H1 (cell line): ENCODE measurements at regions not wholly inside any gene's neighbourhood (a gene's known extent, or its start where the extent isn't known, plus 50 kb on each side); places are given as distances from the start of the nearest gene placed in this dataset.

Experiments
- CTCF ChIA-PET: fragments of 300-600 bp; sonication (Branson Sonifier 250); formaldehyde crosslinking; loops from one replicate; lab custom pipeline; 2021; ENCODE audit not compliant: partially characterized antibody; lab: Charles Lee
- POLR2A ChIA-PET: fragments of 300-600 bp; sonication (Branson Sonifier 250); formaldehyde crosslinking; loops from one replicate; lab custom pipeline; 2021; ENCODE audit warnings: inconsistent platforms; ENCODE audit not compliant: partially characterized antibody; lab: Charles Lee
- DNase-seq, 2 experiments: peaks; one replicate each; pipeline versions ENCODE4 v3.0.0 to v3.0.0-alpha.2; 2010 to 2022; ENCODE audit warnings: low spot score in 2 of 2, low read depth in 1 of 2, mixed read lengths in 1 of 2
- FAIRE-seq: peaks from 2 replicates; lab custom pipeline; 2011; peaks lifted over from hg19 to GRCh38; lab: Jason Lieb, UNC
- H2AFZ ChIP-seq: 2 replicates; pipeline ENCODE4 v1.8.1; 2012; ENCODE audit warnings: low read length, inconsistent platforms
- H2AK5ac ChIP-seq: 2 replicates; pipeline ENCODE4 v1.6.1; 2013; ENCODE audit warnings: low read depth, low read length
- H2BK120ac ChIP-seq: replicated peaks from 2 replicates; pipeline ENCODE3; 2013; ENCODE audit warnings: low read depth, low read length, inconsistent platforms
- H2BK12ac ChIP-seq: 2 replicates; pipeline ENCODE4 v1.6.1; 2013; ENCODE audit warnings: low read depth, low read length
- H2BK15ac ChIP-seq: 2 replicates; pipeline ENCODE4 v1.6.1; 2013; ENCODE audit warnings: low read length
- H2BK20ac ChIP-seq: 2 replicates; pipeline ENCODE4 v1.6.1; 2013; ENCODE audit warnings: low read length
- H2BK5ac ChIP-seq: 2 replicates; pipeline ENCODE4 v1.6.1; 2013; ENCODE audit warnings: low read depth, low read length
- H3K14ac ChIP-seq: 2 replicates; pipeline ENCODE4 v1.6.1; 2013; ENCODE audit warnings: inconsistent platforms; ENCODE audit not compliant: insufficient read length
- H3K18ac ChIP-seq: 2 replicates; pipeline ENCODE4 v1.6.1; 2013; ENCODE audit warnings: low read length; ENCODE audit errors: extremely low read depth
- H3K23ac ChIP-seq: 2 replicates; pipeline ENCODE4 v1.6.1; 2013; ENCODE audit warnings: inconsistent platforms; ENCODE audit not compliant: insufficient read length
- H3K23me2 ChIP-seq: 2 replicates; pipeline ENCODE4 v1.6.1; 2013; ENCODE audit warnings: low read depth, low read length
- H3K27ac ChIP-seq: 2 replicates; pipeline ENCODE4 v1.6.1; 2011; ENCODE audit warnings: low read depth, low read length, inconsistent platforms
- H3K27me3 ChIP-seq, 4 experiments: replicated peaks in 1 of 4; 1 replicate in 1 of 4; 2 replicates in 3 of 4; pipeline versions ENCODE4 v1.6.1 to v1.8.1; 2011 to 2013; ENCODE audit warnings: low read length in 3 of 4, mild to moderate bottlenecking in 3 of 4, inconsistent platforms in 2 of 4, mixed read lengths in 2 of 4, moderate library complexity in 1 of 4; ENCODE audit not compliant: control insufficient read depth in 3 of 4, insufficient read depth in 3 of 4; ENCODE audit errors: extremely low read depth in 1 of 4
- H3K36me3 ChIP-seq, 4 experiments: 2 replicates each; pipeline versions ENCODE4 v1.6.1 to v1.8.1; 2011 to 2013; ENCODE audit warnings: mild to moderate bottlenecking in 4 of 4, low read length in 3 of 4, moderate library complexity in 2 of 4, control low read depth in 1 of 4, inconsistent platforms in 1 of 4; ENCODE audit not compliant: insufficient read depth in 4 of 4, control insufficient read depth in 2 of 4
- H3K4ac ChIP-seq: replicated peaks from 2 replicates; pipeline ENCODE3; 2013; ENCODE audit warnings: low read length, low read depth, mixed read lengths, inconsistent platforms; ENCODE audit not compliant: insufficient read length
- H3K4me1 ChIP-seq, 4 experiments: replicated peaks in 1 of 4; 1 replicate in 1 of 4; 2 replicates in 3 of 4; pipeline versions ENCODE4 v1.6.1 to v1.8.1; 2011 to 2013; ENCODE audit warnings: low read length in 3 of 4, inconsistent platforms in 2 of 4, mixed read lengths in 1 of 4; ENCODE audit not compliant: insufficient read depth in 4 of 4, control insufficient read depth in 3 of 4
- H3K4me2 ChIP-seq, 2 experiments: 2 replicates each; pipeline versions ENCODE4 v1.6.1 to v1.8.1; 2011 to 2013; ENCODE audit warnings: low read depth in 2 of 2, low read length in 2 of 2, control low read depth in 1 of 2, inconsistent platforms in 1 of 2, mild to moderate bottlenecking in 1 of 2; ENCODE audit not compliant: insufficient read depth in 1 of 2
- H3K4me3 ChIP-seq, 4 experiments: fragments of 200-600, 300-600 bp in 1 of 4; sonication (generic), shearing (Covaris generic), sonication (Bioruptor Twin) in 1 of 4; 2 replicates each; pipeline versions ENCODE4 v1.5.1 to v1.8.1; 2011 to 2016; ENCODE audit warnings: low read length in 4 of 4, low read depth in 3 of 4, control low read depth in 2 of 4, inconsistent platforms in 2 of 4, mild to moderate bottlenecking in 2 of 4, mixed read lengths in 1 of 4, moderate library complexity in 1 of 4; ENCODE audit not compliant: insufficient read depth in 2 of 4; ENCODE audit errors: extremely low read depth in 1 of 4
- H3K56ac ChIP-seq: replicated peaks from 2 replicates; pipeline ENCODE3; 2013; ENCODE audit warnings: low read depth, mild to moderate bottlenecking, mixed read lengths, low read length, inconsistent platforms; ENCODE audit not compliant: insufficient read length
- H3K79me1 ChIP-seq: 2 replicates; pipeline ENCODE4 v1.6.1; 2013; ENCODE audit warnings: low read depth, low read length, control low read depth
- H3K79me2 ChIP-seq, 2 experiments: 2 replicates each; pipeline versions ENCODE4 v1.6.1 to v1.8.1; 2012 to 2013; ENCODE audit warnings: low read length in 2 of 2, mild to moderate bottlenecking in 2 of 2, inconsistent platforms in 1 of 2; ENCODE audit not compliant: insufficient read depth in 2 of 2, control insufficient read depth in 1 of 2
- H3K9ac ChIP-seq, 4 experiments: replicated peaks in 1 of 4; 1 replicate in 1 of 4; 2 replicates in 3 of 4; pipeline versions ENCODE4 v1.6.1 to v1.8.1; 2011 to 2013; ENCODE audit warnings: low read depth in 3 of 4, low read length in 3 of 4, control low read depth in 2 of 4, mild to moderate bottlenecking in 2 of 4, moderate library complexity in 2 of 4, inconsistent platforms in 1 of 4; ENCODE audit errors: extremely low read depth in 1 of 4
- H3K9me3 ChIP-seq, 2 experiments: 2 replicates each; pipeline versions ENCODE4 v1.6.1 to v1.8.1; 2012 to 2013; ENCODE audit warnings: mild to moderate bottlenecking in 2 of 2, moderate library complexity in 2 of 2, control low read depth in 1 of 2, inconsistent platforms in 1 of 2, low read depth in 1 of 2, low read length in 1 of 2, mixed read lengths in 1 of 2; ENCODE audit not compliant: insufficient read depth in 2 of 2
- H4K20me1 ChIP-seq, 2 experiments: replicated peaks in 1 of 2; 2 replicates each; pipeline versions ENCODE3 to v1.8.1; 2011 to 2013; ENCODE audit warnings: inconsistent platforms in 2 of 2, low read length in 2 of 2, mild to moderate bottlenecking in 1 of 2; ENCODE audit not compliant: insufficient read depth in 2 of 2, control insufficient read depth in 1 of 2
- H4K5ac ChIP-seq: 2 replicates; pipeline ENCODE4 v1.6.1; 2013; ENCODE audit warnings: low read length, low read depth, mixed read lengths, inconsistent platforms; ENCODE audit not compliant: insufficient read length
- H4K8ac ChIP-seq: 2 replicates; pipeline ENCODE4 v1.8.0; 2013; ENCODE audit warnings: mild to moderate bottlenecking, moderate library complexity, low read length, inconsistent platforms; ENCODE audit not compliant: insufficient read depth; ENCODE audit errors: extremely low read depth
- H4K91ac ChIP-seq: replicated peaks from 2 replicates; pipeline ENCODE3; 2013; ENCODE audit warnings: low read length, mixed read lengths, inconsistent platforms; ENCODE audit not compliant: insufficient read length
- ASH2L ChIP-seq: fragments of 200-600, 300-600 bp; sonication (generic); IDR thresholded peaks from one replicate; pipeline ENCODE4 v1.7.1; 2017; ENCODE audit warnings: low read length
- CHD1 ChIP-seq: IDR thresholded peaks from 2 replicates; pipeline ENCODE4 v1.6.1; 2012; ENCODE audit warnings: low read depth, low read length, improper control_type of control experiment
- CREB1 ChIP-seq: IDR thresholded peaks from 2 replicates; pipeline ENCODE4 v1.6.1; 2012; ENCODE audit warnings: inconsistent platforms
- EGR1 ChIP-seq: IDR thresholded peaks from 2 replicates; pipeline ENCODE4 v1.6.1; 2011; ENCODE audit warnings: low read depth, low read length, borderline replicate concordance
- EZH2 ChIP-seq: fragments of 200-600 bp; sonication (generic); IDR thresholded peaks from 2 replicates; pipeline ENCODE4 v1.7.1; 2012; ENCODE audit warnings: low read depth, mild to moderate bottlenecking, moderate library complexity, low read length, inconsistent platforms; ENCODE audit not compliant: severe bottlenecking
- GABPA ChIP-seq: IDR thresholded peaks from 2 replicates; pipeline ENCODE4 v1.6.1; 2011; ENCODE audit warnings: mild to moderate bottlenecking, low read length, moderate library complexity, borderline replicate concordance; ENCODE audit not compliant: insufficient read depth
- GTF2F1 ChIP-seq: IDR thresholded peaks from 2 replicates; pipeline ENCODE4 v1.6.1; 2012; ENCODE audit warnings: low read depth, low read length, improper control_type of control experiment, borderline replicate concordance
- JUN ChIP-seq: IDR thresholded peaks from 2 replicates; pipeline ENCODE4 v1.6.1; 2011; ENCODE audit warnings: low read depth, mild to moderate bottlenecking, improper control_type of control experiment, low read length
- MAX ChIP-seq: IDR thresholded peaks from 2 replicates; pipeline ENCODE4 v1.6.1; 2012; ENCODE audit warnings: inconsistent platforms
- RXRA ChIP-seq: IDR thresholded peaks from 2 replicates; pipeline ENCODE4 v1.6.1; 2011; ENCODE audit warnings: low read depth, mild to moderate bottlenecking, low read length, moderate library complexity; ENCODE audit not compliant: insufficient read depth
- USF2 ChIP-seq: IDR thresholded peaks from 2 replicates; pipeline ENCODE4 v1.6.1; 2011; ENCODE audit warnings: low read length, improper control_type of control experiment
- ZNF274 ChIP-seq: IDR thresholded peaks from 2 replicates; pipeline ENCODE4 v1.7.0; 2012; ENCODE audit warnings: low read length, borderline replicate concordance; ENCODE audit errors: extremely low read depth
- WGBS, 2 experiments: shearing (Covaris generic) in 1 of 2; methylation state at CpG; one replicate each; pipeline versions ENCODE4 v1.1.6 to v1.1.7; 2013 to 2015; ENCODE audit warnings: low lambda C conversion rate in 2 of 2, mixed read lengths in 2 of 2, inconsistent platforms in 1 of 2, low coverage in 1 of 2, missing lambda C conversion rate in 1 of 2; ENCODE audit not compliant: insufficient replicate concordance in 2 of 2, insufficient coverage in 1 of 2, insufficient read length in 1 of 2; ENCODE audit errors: extremely low coverage in 1 of 2, missing lambda C conversion rate in 1 of 2; 5-methylcytosine and 5-hydroxymethylcytosine counted together

- Histone ChIP-seq H3K79me2 (no peaks in the 10 kb centered on the region), H4K20me1 (no peaks in the 10 kb centered on the region), H4K8ac (no peak overlapping the region; the same call in 1 of the 2 replicates), H4K91ac (no peak overlapping the region), H3K18ac (no peak overlapping the region), H3K27me3 (no peaks in the 10 kb centered on the region), H2AK5ac (no peak overlapping the region), H3K36me3 (no peaks in the 10 kb centered on the region), H3K14ac (no peak overlapping the region), H3K27ac (no peak overlapping the region), H3K4me2 (no peak overlapping the region), H3K79me1 (no peaks in the 10 kb centered on the region), H3K23me2 (peaks cover 3% of the 10 kb centered on the region; the same call in 1 of the 2 replicates), H4K5ac (no peak overlapping the region), H3K4me1 (peaks cover 0 to 8% (median 3%) of the 10 kb centered on the region in 4 experiments; a peak in 5 of 7 replicates), H3K4me3 (no peak overlapping the region), H2BK120ac (no peak overlapping the region), H3K9me3 (no peaks in the 10 kb centered on the region), H3K23ac (no peak overlapping the region), H3K9ac (no peak overlapping the region), H3K56ac (no peak overlapping the region), H2BK12ac (no peak overlapping the region), H2AFZ (no peak overlapping the region), H2BK5ac (no peak overlapping the region), H2BK15ac (no peak overlapping the region), H3K4ac (no peak overlapping the region), H2BK20ac (no peak overlapping the region)
- 92% methylated on average over 11 of the region's 11 CpGs; no CpG with 5 or more reads in 1 of the 2 experiments for WGBS, 2 experiments
- DNase-seq, result no peak
- FAIRE-seq, result no peak
- POLR2A ChIA-PET, result interaction anchor here (1.7 kb wide), 1 partner anchor 22 kb away, joined by 3 read pairs; no protein-coding TSS in a partner anchor
- CTCF ChIA-PET, result interaction anchor here (0.9 to 1.7 kb wide), 5 partner anchors 11 to 164 kb away, joined by 3 to 4 read pairs (median 3); no protein-coding TSS in a partner anchor
- no peak for TF ChIP-seq ASH2L
- TF ChIP-seq CREB1, result no peak
- TF ChIP-seq GABPA, result no peak
- TF ChIP-seq EZH2, result no peak
- TF ChIP-seq CHD1, result no peak
- TF ChIP-seq JUN, result no peak
- TF ChIP-seq MAX, result no peak
- TF ChIP-seq USF2, result no peak
- no peak for TF ChIP-seq RXRA
- no peak for TF ChIP-seq ZNF274
- TF ChIP-seq GTF2F1, result no peak
- TF ChIP-seq EGR1, result no peak
These were observed 212.8 kb upstream of the RAB4A start for GRCh38 chr1:229058111-229058561.
